ENCODE measurements at regions not wholly inside any gene's neighbourhood (a gene's known extent, or its start where the extent isn't known, plus 50 kb on each side); places are given as distances from the start of the nearest gene placed in this dataset.

GRCh38 chr15:97680606-97681220 is 279.8 kb upstream of the ARRDC4 start:
- DNase-seq = no peak

GRCh38 chr15:97683831-97684230 is 276.7 kb upstream of the ARRDC4 start:
- no peak for DNase-seq

GRCh38 chr15:97684249-97684648 is 276.3 kb upstream of the ARRDC4 start:
- no peak for DNase-seq

GRCh38 chr15:97686324-97686723 is 274.2 kb upstream of the ARRDC4 start:
- DNase-seq = no peak

GRCh38 chr15:97687654-97688053 is 272.8 kb upstream of the ARRDC4 start:
- no peak for DNase-seq

- DNase-seq = no peak
Measured at GRCh38 chr15:97688177-97688576, 272.3 kb upstream of the ARRDC4 start.

- DNase-seq = no peak
Measured at GRCh38 chr15:97688886-97689285, 271.6 kb upstream of the ARRDC4 start.

- DNase-seq = no peak
Measured at GRCh38 chr15:97691078-97691477, 269.4 kb upstream of the ARRDC4 start.

- DNase-seq = no peak
Measured at GRCh38 chr15:97691799-97692198, 268.7 kb upstream of the ARRDC4 start.

- no peak for DNase-seq
Measured at GRCh38 chr15:97692301-97693015, 268.0 kb upstream of the ARRDC4 start.

GRCh38 chr15:97694456-97694855 is 266.0 kb upstream of the ARRDC4 start:
- DNase-seq = no peak

GRCh38 chr15:97703400-97703799 is 257.1 kb upstream of the ARRDC4 start:
- no peak for DNase-seq

GRCh38 chr15:97706059-97706458 is 254.4 kb upstream of the ARRDC4 start:
- DNase-seq = no peak

- no peak for DNase-seq
Measured at GRCh38 chr15:97708252-97708651, 252.3 kb upstream of the ARRDC4 start.

GRCh38 chr15:97712530-97712929 is 248.0 kb upstream of the ARRDC4 start:
- no peak for DNase-seq

- no peak for DNase-seq
Measured at GRCh38 chr15:97717806-97718205, 242.7 kb upstream of the ARRDC4 start.

- no peak for DNase-seq
Measured at GRCh38 chr15:97718509-97718908, 242.0 kb upstream of the ARRDC4 start.

- DNase-seq = no peak
Measured at GRCh38 chr15:97728791-97729190, 231.7 kb upstream of the ARRDC4 start.

GRCh38 chr15:97729270-97729669 is 231.2 kb upstream of the ARRDC4 start:
- no peak for DNase-seq

- DNase-seq = no peak
Measured at GRCh38 chr15:97730315-97730714, 230.2 kb upstream of the ARRDC4 start.

- DNase-seq = no peak
Measured at GRCh38 chr15:97731859-97732258, 228.6 kb upstream of the ARRDC4 start.

GRCh38 chr15:97733373-97733772 is 227.1 kb upstream of the ARRDC4 start:
- no peak for DNase-seq

- DNase-seq = no peak
Measured at GRCh38 chr15:97736748-97737147, 223.8 kb upstream of the ARRDC4 start.

GRCh38 chr15:97745481-97746071 is 214.9 kb upstream of the ARRDC4 start:
- no peak for DNase-seq
